Forelimb muscle (tissue), 1 donor: ENCODE measurements at regions not wholly inside any gene's neighbourhood (a gene's known extent, or its start where the extent isn't known, plus 50 kb on each side); places are given as distances from the start of the nearest gene placed in this dataset.

Experiments used
- DNase-seq: peaks from one replicate; pipeline ENCODE4 v3.0.0-alpha.2; 2013; ENCODE audit warnings: low read depth

- no peak for DNase-seq
These were observed 185.2 kb downstream of the ANXA2 start for GRCh38 chr15:60212536-60212935.

DNA sequence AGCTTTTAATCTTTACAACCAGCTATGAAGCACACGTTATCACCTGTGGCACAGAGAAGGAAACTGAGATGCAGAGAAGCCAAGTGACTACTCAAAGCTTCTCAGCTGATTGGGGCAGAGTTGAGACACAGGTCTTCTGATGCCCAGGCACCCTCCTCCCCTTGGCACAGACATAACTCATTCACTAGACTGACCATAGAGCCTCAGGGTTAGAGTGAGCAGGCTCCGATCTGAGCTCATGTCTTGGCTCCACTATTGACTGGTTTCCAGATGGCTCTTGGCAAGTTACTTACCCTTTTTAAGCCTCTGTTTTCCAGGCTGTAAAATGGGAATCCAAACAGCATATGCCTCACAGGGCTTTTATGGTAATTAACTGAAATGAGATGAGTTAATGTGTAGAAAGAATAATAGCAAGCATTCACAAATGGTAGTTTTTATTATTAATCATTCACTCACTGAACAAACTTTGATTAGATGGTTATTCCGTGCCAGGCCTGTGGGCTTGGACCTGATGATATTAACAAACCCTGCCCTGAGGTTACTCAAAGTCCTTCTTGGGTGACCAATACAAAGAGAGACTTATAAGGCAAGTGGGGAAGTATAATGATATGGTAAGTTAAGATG is 184.3 kb downstream of the ANXA2 start:
- DNase-seq: no peak

- no peak for DNase-seq
These were observed 183.6 kb downstream of the ANXA2 start for GRCh38 chr15:60214201-60214600.

DNA sequence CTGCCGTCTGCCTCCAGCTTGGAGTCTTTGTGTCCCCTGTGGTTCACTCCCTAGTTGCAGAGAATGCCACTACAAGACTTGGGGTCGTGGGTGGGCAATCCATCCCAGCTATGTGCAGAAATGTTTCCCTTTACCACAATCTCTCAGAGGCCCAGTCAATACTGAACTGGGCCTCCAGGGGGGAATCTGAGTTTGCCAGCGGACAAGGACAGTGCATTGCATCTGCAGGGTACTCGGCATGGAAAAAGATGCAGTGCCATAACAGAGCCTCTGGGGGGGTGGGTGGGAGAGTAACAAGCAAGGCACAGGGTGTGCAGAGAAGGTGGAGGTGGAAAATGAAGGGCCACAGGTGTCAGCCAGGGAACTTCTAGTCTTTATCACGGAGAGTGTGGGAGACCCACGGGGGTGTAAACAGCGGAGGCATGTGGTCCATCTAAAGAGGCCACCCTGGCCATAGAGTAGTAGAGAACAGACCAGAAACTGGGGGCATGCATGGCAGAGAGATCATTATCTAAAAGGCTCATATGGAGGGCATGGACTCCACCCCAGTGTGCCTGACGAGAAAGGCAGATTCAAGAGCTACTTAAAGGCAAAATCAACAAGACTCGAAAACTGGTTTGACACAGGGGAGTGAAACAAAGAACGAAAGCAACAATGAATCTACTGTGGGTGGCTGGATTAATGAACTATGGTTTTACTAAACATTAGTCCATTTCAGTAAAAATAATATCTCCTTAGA is 182.4 kb downstream of the ANXA2 start:
- DNase-seq: no peak

GRCh38 chr15:60217161-60217560 is 180.6 kb downstream of the ANXA2 start:
- DNase-seq: no peak

DNA sequence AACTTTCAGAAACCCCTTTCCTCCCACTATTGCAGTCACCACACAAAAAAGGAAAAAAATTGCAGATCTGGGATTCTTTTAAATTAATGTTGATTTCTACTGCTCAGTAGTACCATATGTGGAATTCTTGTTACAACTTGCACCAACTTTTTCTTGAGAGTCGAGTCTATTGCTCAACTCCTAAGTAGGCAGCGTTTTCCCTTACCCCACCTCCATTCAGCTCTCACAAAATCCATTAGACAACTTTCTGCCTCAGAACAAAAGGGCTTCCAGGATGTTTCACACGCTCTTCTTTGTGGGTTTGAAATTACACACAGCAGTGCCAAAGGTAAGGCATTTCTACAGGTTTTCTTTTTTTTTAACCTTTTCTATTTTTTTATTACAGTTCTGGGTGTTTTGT is 179.5 kb downstream of the ANXA2 start:
- DNase-seq: no peak

GRCh38 chr15:60219866-60220265 is 177.9 kb downstream of the ANXA2 start:
- no peak for DNase-seq

DNA sequence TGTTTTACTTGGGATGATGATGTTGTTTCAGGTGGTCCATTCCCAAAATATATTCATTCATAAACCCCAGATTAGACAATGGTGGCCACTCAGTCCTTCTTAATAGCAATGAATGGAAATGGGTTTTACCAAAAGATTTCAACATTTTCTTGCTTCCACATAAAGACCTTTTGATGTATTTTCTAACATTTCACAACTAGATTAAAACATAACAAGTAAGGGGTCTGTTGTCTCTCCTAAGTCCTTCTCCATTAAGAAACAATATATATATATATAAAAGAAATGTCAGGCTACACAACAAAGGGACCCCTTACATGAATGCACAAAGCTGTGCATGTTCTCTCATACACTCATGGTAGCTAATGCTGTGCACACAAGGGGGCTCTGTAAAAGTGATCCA is 176.4 kb downstream of the ANXA2 start:
- no peak for DNase-seq

DNA sequence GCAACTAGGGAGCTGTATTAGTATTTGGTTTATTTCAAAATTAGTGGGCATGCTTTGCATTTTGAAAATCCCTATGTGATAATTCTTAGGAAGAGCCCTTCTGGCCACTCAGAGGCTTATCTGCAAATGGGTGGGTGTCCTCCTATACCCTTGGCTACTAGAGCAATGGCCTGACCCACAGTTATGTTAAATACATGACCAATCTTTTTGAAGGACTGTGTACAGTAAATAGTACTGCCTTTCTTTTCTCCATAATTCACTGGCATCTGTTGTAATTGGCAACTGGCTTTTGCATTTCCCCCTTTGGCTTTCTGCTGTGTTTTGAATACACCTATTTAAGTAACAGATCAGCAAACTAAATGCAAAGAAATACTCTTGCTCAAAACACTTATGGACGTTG is 175.4 kb downstream of the ANXA2 start:
- no peak for DNase-seq

DNA sequence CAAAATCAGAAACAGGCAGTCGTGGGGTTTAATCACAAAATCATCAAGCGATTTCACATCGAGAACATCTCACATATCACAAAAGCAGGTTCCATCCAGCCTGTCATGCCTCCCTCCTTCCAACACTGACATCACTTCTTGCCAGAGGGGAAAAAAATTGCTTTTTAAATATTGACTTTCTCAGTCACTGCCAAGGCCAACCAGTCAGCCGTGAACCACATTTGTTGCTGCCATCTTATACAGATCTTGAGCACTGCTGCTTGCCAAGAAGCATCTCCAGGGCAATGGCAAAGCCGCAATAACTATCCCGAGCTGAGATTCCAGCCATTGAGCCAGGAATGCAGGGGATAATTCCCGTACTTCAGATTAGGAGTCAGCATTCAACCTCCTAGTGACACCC is 174.6 kb downstream of the ANXA2 start:
- no peak for DNase-seq

DNA sequence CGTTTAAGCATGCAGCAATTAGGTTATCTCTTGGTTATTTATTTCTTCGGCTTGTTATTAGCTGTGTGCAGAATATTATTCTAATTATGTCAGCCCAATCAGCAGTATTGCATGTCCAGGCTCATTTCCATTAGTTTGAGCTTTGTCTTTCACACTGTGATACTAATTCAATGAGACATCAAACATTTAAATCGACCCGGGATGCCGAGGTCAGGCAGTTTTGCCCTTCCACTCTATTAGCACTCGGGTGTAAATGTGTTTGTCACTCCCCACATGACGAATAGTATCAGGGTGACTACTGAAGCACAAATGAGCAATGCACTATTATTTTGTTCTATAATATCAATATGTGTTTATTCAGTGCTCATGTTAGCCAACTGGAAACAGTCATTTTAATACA is 170.9 kb downstream of the ANXA2 start:
- no peak for DNase-seq

- no peak for DNase-seq
These were observed 169.7 kb downstream of the ANXA2 start for GRCh38 chr15:60228101-60228500.

- no peak for DNase-seq
These were observed 169.2 kb downstream of the ANXA2 start for GRCh38 chr15:60228619-60229018.

- no peak for DNase-seq
These were observed 161.7 kb downstream of the ANXA2 start for GRCh38 chr15:60235951-60236710.

GRCh38 chr15:60237446-60237845 is 160.3 kb downstream of the ANXA2 start:
- DNase-seq: no peak

DNA sequence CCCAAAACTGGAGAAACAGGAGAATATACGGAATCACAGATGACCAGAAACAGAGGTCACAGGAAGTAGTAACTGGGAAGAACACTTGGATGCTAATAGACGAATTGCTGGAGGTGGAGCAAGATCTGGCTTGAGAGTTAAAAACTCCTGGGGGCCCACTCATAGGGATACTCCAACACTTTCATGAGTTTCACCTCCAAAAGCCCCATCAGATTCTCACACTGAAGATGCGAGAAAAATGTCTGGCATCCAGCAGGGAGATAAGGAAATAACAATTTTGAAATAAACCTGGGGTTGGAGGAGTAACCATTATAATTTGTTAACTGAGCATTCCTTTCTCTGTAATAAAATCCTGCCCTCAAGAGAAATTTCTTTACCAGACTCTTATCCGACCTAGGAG is 154.0 kb downstream of the ANXA2 start:
- no peak for DNase-seq

GRCh38 chr15:60244813-60245212 is 153.0 kb downstream of the ANXA2 start:
- DNase-seq: no peak

DNA sequence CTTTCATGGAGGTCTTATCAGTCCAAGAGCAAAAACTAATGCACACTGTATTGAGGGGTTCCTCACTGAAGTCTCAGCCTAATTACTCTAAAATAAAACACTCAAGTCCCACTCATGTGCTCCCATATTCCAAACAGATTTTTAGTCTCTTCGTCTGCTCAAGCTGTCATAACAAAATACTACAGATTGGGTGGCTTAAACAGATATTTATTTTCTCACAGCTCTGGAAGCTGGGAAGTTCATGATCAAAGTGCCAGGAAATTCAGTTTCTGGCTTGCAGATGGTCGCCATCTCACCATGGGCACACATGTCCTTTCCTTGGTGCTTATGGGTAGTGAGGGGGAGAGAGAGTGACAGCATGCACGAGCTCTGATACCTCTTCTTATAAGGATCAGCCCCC is 147.5 kb downstream of the ANXA2 start:
- DNase-seq: no peak

- DNase-seq: no peak
These were observed 146.3 kb downstream of the ANXA2 start for GRCh38 chr15:60251300-60252070.

DNA sequence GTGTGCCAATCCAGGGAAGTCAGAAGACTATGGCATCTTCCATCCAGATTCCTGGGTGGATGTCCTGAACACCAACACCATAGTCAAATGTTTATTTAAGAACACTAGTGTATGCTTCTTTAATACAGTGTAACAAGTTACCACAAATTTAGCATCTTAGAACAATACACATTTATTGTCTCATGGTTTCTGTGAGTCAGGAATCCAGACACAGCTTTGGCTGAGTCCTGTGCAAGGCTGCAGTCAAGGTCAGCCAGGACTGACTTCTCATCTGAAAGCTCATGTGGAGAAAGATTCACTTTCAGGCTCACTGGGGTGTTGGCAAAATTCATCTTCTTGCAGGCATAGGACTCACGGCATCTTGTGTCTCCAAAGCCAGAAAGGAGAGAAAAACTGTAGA is 143.4 kb downstream of the ANXA2 start:
- no peak for DNase-seq

DNA sequence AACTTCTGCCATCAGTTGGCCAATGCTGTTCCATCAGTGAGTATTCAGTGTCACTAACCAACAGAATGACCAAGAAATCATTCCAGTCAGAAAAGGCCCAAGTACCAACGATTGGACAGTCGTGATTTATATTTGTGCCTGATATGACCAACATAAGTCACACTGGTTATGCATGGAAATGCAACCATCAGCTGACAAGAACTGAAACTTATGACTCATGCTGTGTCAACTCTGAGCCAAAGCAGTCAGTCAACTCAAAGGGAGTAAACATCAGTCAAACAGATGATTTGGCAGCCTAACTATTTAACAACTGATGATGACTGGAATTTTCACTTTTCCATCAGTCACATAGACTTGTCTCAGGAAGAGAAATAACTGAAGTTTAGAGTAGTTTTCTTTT is 142.4 kb downstream of the ANXA2 start:
- no peak for DNase-seq

DNA sequence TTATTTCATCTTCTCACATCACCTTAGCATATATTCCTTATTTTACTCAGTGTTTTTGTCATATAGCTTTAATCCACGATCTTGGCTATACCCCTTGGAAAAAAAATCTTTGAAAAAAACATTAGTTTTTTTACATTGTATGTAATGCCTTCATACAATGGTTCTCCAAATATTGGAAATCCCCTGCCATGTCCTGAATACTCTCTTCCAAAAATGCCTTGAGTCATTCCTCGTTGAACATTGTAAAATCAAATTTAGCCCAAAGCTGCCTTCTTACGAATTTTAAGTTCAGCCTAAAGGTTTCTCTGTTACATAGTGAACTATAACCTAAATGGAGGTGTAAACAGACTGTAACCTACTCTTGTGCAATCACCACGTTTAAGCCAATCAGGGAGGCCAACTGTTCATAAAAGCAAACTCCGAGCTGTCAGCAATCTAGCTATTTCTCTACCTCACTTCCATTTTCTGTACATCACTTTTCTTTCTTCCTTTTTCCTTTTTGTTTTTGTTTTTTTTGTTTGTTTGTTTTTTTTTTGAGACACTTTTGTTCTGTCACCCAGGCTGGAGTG is 140.1 kb downstream of the ANXA2 start:
- DNase-seq: no peak
